Progenitor cell of endocrine pancreas (in vitro differentiated cells): ENCODE measurements at regions not wholly inside any gene's neighbourhood (a gene's known extent, or its start where the extent isn't known, plus 50 kb on each side); places are given as distances from the start of the nearest gene placed in this dataset.

Source experiments
- DNase-seq: peaks from one replicate; pipeline ENCODE4 v3.0.0; 2021; ENCODE audit warnings: low spot score; ENCODE audit not compliant: unreplicated experiment
- H3K27ac Mint-ChIP-seq: 2 replicates; pipeline ENCODE4 v1.8.0; 2021; ENCODE audit warnings: mild to moderate bottlenecking, moderate library complexity, mixed read lengths
- H3K27me3 Mint-ChIP-seq: 2 replicates; pipeline ENCODE4 v1.8.0; 2021; ENCODE audit warnings: mixed read lengths
- H3K36me3 Mint-ChIP-seq: 2 replicates; pipeline ENCODE4 v1.8.0; 2022; ENCODE audit warnings: mixed read lengths; ENCODE audit not compliant: insufficient read depth
- H3K4me1 Mint-ChIP-seq: 2 replicates; pipeline ENCODE4 v1.8.0; 2021; ENCODE audit warnings: low read depth, mixed read lengths
- H3K4me3 Mint-ChIP-seq: 2 replicates; pipeline ENCODE4 v1.8.0; 2021; ENCODE audit warnings: low read depth, mild to moderate bottlenecking, moderate library complexity, mixed read lengths
- H3K9me3 Mint-ChIP-seq: 2 replicates; pipeline ENCODE4 v1.8.0; 2021; ENCODE audit warnings: low read depth, mixed read lengths
- CTCF ChIP-seq: fragments of 200-600 bp; sonication (generic); IDR thresholded peaks from one replicate; pipeline ENCODE4 v1.5.0; 2021; ENCODE audit warnings: antibody characterized with exemption, mild to moderate bottlenecking; ENCODE audit not compliant: unreplicated experiment

- no peak for DNase-seq
- Mint-ChIP-seq H3K27ac (no peak overlapping the region), H3K4me3 (no peak overlapping the region), H3K9me3 (peaks cover 8% of the 10 kb centered on the region), H3K27me3 (no peaks in the 10 kb centered on the region), H3K4me1 (no peaks in the 10 kb centered on the region), H3K36me3 (no peaks in the 10 kb centered on the region)
- no peak for TF ChIP-seq CTCF
Measured at GRCh38 chr5:128896675-128897074, 68.6 kb upstream of the SLC27A6 start.

DNA sequence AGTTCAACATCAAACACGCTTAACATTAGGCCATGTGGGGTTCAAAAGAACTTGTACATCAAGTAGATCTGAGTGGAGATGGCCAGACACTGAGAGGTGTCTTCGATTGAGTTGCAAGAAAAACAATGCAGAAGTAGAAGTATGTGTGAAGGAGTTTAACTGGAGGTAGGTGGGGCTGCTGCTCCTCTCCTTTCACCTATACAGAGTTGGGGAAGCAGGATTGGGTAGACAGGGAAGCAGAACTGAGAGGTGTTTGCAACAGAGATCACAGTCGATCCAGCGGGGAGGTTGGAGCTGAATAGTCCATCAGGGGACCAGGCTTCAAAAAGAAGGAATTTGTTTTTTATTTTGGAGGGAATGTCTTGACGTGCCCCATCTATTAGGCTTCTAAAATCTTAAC, 61.7 kb upstream of the SLC27A6 start:
- no peaks in the 10 kb centered on the region for H3K27me3 Mint-ChIP-seq
- no peaks in the 10 kb centered on the region for H3K9me3 Mint-ChIP-seq
- no peak for DNase-seq
- no peak overlapping the region for H3K4me3 Mint-ChIP-seq
- no peaks in the 10 kb centered on the region for H3K4me1 Mint-ChIP-seq
- TF ChIP-seq CTCF = no peak
- no peak overlapping the region for H3K27ac Mint-ChIP-seq
- no peaks in the 10 kb centered on the region for H3K36me3 Mint-ChIP-seq

GRCh38 chr5:128904805-128905567, 60.3 kb upstream of the SLC27A6 start:
- H3K36me3 Mint-ChIP-seq = no peaks in the 10 kb centered on the region
- no peak overlapping the region for H3K27ac Mint-ChIP-seq
- H3K27me3 Mint-ChIP-seq = no peaks in the 10 kb centered on the region
- H3K9me3 Mint-ChIP-seq = no peaks in the 10 kb centered on the region
- TF ChIP-seq CTCF = no peak
- no peak overlapping the region for H3K4me3 Mint-ChIP-seq
- no peaks in the 10 kb centered on the region for H3K4me1 Mint-ChIP-seq
- DNase-seq = no peak

DNA sequence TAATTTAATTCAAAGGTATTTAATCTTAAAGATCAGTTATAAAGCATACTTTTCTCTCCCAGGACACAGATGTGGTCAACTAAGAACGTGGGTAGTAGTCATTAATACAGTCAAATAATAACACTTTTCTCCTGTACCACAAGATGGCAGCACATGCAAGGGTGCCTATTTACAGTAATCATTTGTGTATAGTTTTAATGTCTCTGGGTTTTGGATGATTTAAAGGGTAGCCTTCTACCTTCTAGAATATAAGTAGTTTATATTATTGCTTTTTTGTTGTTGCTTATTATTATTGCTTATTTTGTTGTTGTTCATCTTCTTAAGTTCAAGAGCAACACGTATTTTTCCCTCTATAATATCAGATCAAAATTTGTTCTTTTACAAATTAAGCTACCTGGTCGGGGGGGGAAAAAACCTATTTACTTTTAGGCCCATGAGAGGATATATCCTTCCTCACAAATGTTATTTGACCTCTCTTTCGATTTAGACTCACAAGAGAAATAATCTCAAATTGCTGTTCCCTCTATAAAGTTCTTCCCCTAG, 59.6 kb upstream of the SLC27A6 start:
- no peak overlapping the region for H3K4me3 Mint-ChIP-seq
- DNase-seq = no peak
- no peaks in the 10 kb centered on the region for H3K27me3 Mint-ChIP-seq
- peak; percentile 90 for TF ChIP-seq CTCF
- H3K4me1 Mint-ChIP-seq = no peaks in the 10 kb centered on the region
- H3K36me3 Mint-ChIP-seq = no peaks in the 10 kb centered on the region
- no peak overlapping the region for H3K27ac Mint-ChIP-seq
- no peaks in the 10 kb centered on the region for H3K9me3 Mint-ChIP-seq

GRCh38 chr5:128913551-128913950, 51.7 kb upstream of the SLC27A6 start:
- DNase-seq = no peak
- H3K4me1 Mint-ChIP-seq = no peaks in the 10 kb centered on the region
- TF ChIP-seq CTCF = no peak
- H3K36me3 Mint-ChIP-seq = no peaks in the 10 kb centered on the region
- H3K4me3 Mint-ChIP-seq = no peak overlapping the region
- no peak overlapping the region for H3K27ac Mint-ChIP-seq
- no peaks in the 10 kb centered on the region for H3K9me3 Mint-ChIP-seq
- no peaks in the 10 kb centered on the region for H3K27me3 Mint-ChIP-seq
